ENCODE measurements at regions not wholly inside any gene's neighbourhood (a gene's known extent, or its start where the extent isn't known, plus 50 kb on each side); places are given as distances from the start of the nearest gene placed in this dataset.
"Not testable (repeated sequence)": the region's sequence is repeated elsewhere in the genome, so short reads cannot be mapped to it uniquely, and the experiment has no call there.

GRCh38 chr6:9361749-9362148 is 926.4 kb upstream of the SLC35B3 start:
- DNase-seq (ENCODE audit: low read depth in 3 of 3, low spot score in 1 of 3) = no peak

- no peak for DNase-seq (ENCODE audit: low read depth in 3 of 3, low spot score in 1 of 3)
Measured at GRCh38 chr6:9360881-9361280, 925.5 kb upstream of the SLC35B3 start.

- DNase-seq (ENCODE audit: low read depth in 3 of 3, low spot score in 1 of 3) = no peak
Measured at GRCh38 chr6:9347608-9348007, 912.3 kb upstream of the SLC35B3 start.

- DNase-seq (ENCODE audit: low read depth in 3 of 3, low spot score in 1 of 3) = no peak
Measured at GRCh38 chr6:9346923-9347322, 911.6 kb upstream of the SLC35B3 start.

- no peak for DNase-seq (ENCODE audit: low read depth in 3 of 3, low spot score in 1 of 3)
Measured at GRCh38 chr6:9335431-9335830, 900.1 kb upstream of the SLC35B3 start.

- DNase-seq (ENCODE audit: low read depth in 3 of 3, low spot score in 1 of 3) = no peak
Measured at GRCh38 chr6:9334979-9335378, 899.6 kb upstream of the SLC35B3 start.

- no peak for DNase-seq (ENCODE audit: low read depth in 3 of 3, low spot score in 1 of 3)
Measured at GRCh38 chr6:9332241-9332780, 897.0 kb upstream of the SLC35B3 start.

GRCh38 chr6:9316831-9317230 is 881.5 kb upstream of the SLC35B3 start:
- no peak for DNase-seq (ENCODE audit: low read depth in 3 of 3, low spot score in 1 of 3)

GRCh38 chr6:9315966-9316650 is 880.8 kb upstream of the SLC35B3 start:
- no peak for DNase-seq (ENCODE audit: low read depth in 3 of 3, low spot score in 1 of 3)

GRCh38 chr6:9308284-9308683 is 872.9 kb upstream of the SLC35B3 start:
- no peak for DNase-seq (ENCODE audit: low read depth in 3 of 3, low spot score in 1 of 3)

GRCh38 chr6:9307786-9308185 is 872.4 kb upstream of the SLC35B3 start:
- no peak for DNase-seq (ENCODE audit: low read depth in 3 of 3, low spot score in 1 of 3)

GRCh38 chr6:9307187-9307586 is 871.8 kb upstream of the SLC35B3 start:
- DNase-seq (ENCODE audit: low read depth in 3 of 3, low spot score in 1 of 3) = no peak

- DNase-seq (ENCODE audit: low read depth in 3 of 3, low spot score in 1 of 3) = no peak
Measured at GRCh38 chr6:9295644-9296043, 860.3 kb upstream of the SLC35B3 start.

- no peak for DNase-seq (ENCODE audit: low read depth in 3 of 3, low spot score in 1 of 3)
Measured at GRCh38 chr6:9292975-9293374, 857.6 kb upstream of the SLC35B3 start.

- DNase-seq (ENCODE audit: low read depth in 3 of 3, low spot score in 1 of 3) = not testable (repeated sequence)
Measured at GRCh38 chr6:9290342-9290741, 855.0 kb upstream of the SLC35B3 start.

- no peak for DNase-seq (ENCODE audit: low read depth in 3 of 3, low spot score in 1 of 3)
Measured at GRCh38 chr6:9272671-9273070, 837.3 kb upstream of the SLC35B3 start.

- no peak for DNase-seq (ENCODE audit: low read depth in 3 of 3, low spot score in 1 of 3)
Measured at GRCh38 chr6:9266741-9267140, 831.4 kb upstream of the SLC35B3 start.

GRCh38 chr6:9257215-9257614 is 821.9 kb upstream of the SLC35B3 start:
- no peak for DNase-seq (ENCODE audit: low read depth in 3 of 3, low spot score in 1 of 3)

- no peak for DNase-seq (ENCODE audit: low read depth in 3 of 3, low spot score in 1 of 3)
Measured at GRCh38 chr6:9254251-9254650, 818.9 kb upstream of the SLC35B3 start.

GRCh38 chr6:9252799-9253198 is 817.5 kb upstream of the SLC35B3 start:
- no peak for DNase-seq (ENCODE audit: low read depth in 3 of 3, low spot score in 1 of 3)

GRCh38 chr6:9250852-9251251 is 815.5 kb upstream of the SLC35B3 start:
- no peak for DNase-seq (ENCODE audit: low read depth in 3 of 3, low spot score in 1 of 3)

- DNase-seq (ENCODE audit: low read depth in 3 of 3, low spot score in 1 of 3) = no peak
Measured at GRCh38 chr6:9248133-9248532, 812.8 kb upstream of the SLC35B3 start.

- no peak for DNase-seq (ENCODE audit: low read depth in 3 of 3, low spot score in 1 of 3)
Measured at GRCh38 chr6:9240861-9241260, 805.5 kb upstream of the SLC35B3 start.

Data from stimulated activated CD4-positive, alpha-beta T cell treated with anti-CD3 and anti-CD28 coated beads, TNF-alpha, amount 100 ng/mL, for 1 hour (primary cell).